ENCODE measurements at regions not wholly inside any gene's neighbourhood (a gene's known extent, or its start where the extent isn't known, plus 50 kb on each side); places are given as distances from the start of the nearest gene placed in this dataset.

DNA sequence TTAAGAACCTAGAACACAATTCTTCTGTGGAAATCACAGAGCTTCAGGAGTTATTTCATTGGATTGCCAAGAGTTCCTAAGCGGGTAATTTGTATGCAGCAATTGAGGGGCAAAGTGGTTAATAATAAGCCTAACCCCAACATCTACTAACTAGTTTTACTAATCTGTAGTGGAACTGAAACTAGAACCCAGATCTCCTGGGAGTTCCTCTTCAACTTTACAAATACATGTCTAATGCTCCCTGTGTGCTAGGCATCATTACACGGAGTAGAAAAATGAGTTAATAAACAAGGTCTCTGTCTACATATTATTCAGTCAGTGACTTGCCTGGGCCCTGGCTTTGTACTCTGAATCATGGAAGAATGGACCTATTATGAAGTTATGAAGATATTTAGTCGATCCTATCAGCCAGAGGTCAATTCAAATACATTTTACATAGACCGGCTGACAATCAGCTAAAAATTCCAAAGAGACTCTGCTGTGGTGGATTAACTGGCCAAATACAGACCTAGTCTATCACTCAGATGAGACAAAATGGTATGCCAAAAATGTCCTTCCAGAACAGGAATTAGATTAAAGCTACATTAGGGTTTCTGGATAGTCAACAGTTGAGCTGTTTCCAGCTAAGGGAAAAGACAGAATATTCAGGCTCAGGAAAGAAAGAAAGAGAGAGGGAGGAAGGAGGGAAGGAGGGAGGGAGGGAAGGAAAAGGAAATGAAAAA, 326.0 kb downstream of the FBXW7 start:
- TF ChIP-seq EZH2 (IDR thresholded peaks at IDR 0.05; ENCODE audit: borderline replicate concordance), result no peak
- TF ChIP-seq, protein P1, sequence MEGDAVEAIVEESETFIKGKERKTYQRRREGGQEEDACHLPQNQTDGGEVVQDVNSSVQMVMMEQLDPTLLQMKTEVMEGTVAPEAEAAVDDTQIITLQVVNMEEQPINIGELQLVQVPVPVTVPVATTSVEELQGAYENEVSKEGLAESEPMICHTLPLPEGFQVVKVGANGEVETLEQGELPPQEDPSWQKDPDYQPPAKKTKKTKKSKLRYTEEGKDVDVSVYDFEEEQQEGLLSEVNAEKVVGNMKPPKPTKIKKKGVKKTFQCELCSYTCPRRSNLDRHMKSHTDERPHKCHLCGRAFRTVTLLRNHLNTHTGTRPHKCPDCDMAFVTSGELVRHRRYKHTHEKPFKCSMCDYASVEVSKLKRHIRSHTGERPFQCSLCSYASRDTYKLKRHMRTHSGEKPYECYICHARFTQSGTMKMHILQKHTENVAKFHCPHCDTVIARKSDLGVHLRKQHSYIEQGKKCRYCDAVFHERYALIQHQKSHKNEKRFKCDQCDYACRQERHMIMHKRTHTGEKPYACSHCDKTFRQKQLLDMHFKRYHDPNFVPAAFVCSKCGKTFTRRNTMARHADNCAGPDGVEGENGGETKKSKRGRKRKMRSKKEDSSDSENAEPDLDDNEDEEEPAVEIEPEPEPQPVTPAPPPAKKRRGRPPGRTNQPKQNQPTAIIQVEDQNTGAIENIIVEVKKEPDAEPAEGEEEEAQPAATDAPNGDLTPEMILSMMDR (IDR thresholded peaks at IDR 0.05; ENCODE audit: poor library complexity), result no peak

Measured in hepatocyte (in vitro differentiated cells).